HUES48 (cell line): ENCODE measurements at regions not wholly inside any gene's neighbourhood (a gene's known extent, or its start where the extent isn't known, plus 50 kb on each side); places are given as distances from the start of the nearest gene placed in this dataset.
"Not testable (repeated sequence)": the region's sequence is repeated elsewhere in the genome, so short reads cannot be mapped to it uniquely, and the experiment has no call there.

ENCODE experiments used
- H3K27ac ChIP-seq: one replicate; pipeline ENCODE4 v1.7.0; 2013; ENCODE audit warnings: low read depth, low read length, inconsistent platforms
- H3K27me3 ChIP-seq: 2 replicates; pipeline ENCODE4 v1.6.1; 2013; ENCODE audit warnings: mild to moderate bottlenecking, low read length; ENCODE audit not compliant: control insufficient read depth, insufficient read depth
- H3K36me3 ChIP-seq: 2 replicates; pipeline ENCODE4 v1.6.1; 2013; ENCODE audit warnings: low read length; ENCODE audit not compliant: control insufficient read depth, insufficient read depth
- H3K4me1 ChIP-seq: 2 replicates; pipeline ENCODE4 v1.6.1; 2013; ENCODE audit warnings: mild to moderate bottlenecking, low read length; ENCODE audit not compliant: control insufficient read depth, insufficient read depth
- H3K4me3 ChIP-seq: 2 replicates; pipeline ENCODE4 v1.5.1; 2013; ENCODE audit warnings: mild to moderate bottlenecking, low read depth, low read length
- H3K9ac ChIP-seq: 2 replicates; pipeline ENCODE4 v1.6.1; 2013; ENCODE audit warnings: mild to moderate bottlenecking, low read depth, low read length, moderate library complexity
- H3K9me3 ChIP-seq: 2 replicates; pipeline ENCODE4 v1.6.1; 2013; ENCODE audit warnings: low read length; ENCODE audit not compliant: control insufficient read depth, insufficient read depth

- H3K27ac ChIP-seq, H3K36me3 ChIP-seq, H3K4me3 ChIP-seq, H3K9me3 ChIP-seq, H3K4me1 ChIP-seq, H3K9ac ChIP-seq, H3K27me3 ChIP-seq: not testable (repeated sequence)
Measured at GRCh38 chr9:67635067-67635466, 223.7 kb upstream of the ANKRD20A1 start.

DNA sequence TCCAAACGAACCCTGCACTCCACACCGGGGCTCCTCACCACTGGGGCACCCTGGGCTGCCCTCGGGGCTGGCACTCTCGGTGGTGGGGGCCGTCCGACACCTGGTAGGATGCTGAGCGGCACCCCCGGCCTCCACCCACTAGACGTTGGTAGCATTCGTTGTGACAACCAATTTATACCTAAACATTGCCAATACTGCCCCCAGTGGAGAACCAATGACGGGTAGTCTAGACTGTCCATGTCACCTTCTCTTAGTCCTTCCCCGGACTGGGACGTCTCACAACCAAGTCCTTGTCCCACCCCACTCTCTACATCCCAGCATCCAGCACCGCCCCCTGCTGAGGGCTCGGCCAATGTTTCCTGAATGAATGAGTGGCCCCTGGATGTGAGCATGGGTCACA lies 246.8 kb upstream of the ANKRD20A1 start:
- H3K27ac ChIP-seq, H3K36me3 ChIP-seq, H3K27me3 ChIP-seq, H3K9ac ChIP-seq, H3K4me1 ChIP-seq, H3K4me3 ChIP-seq, H3K9me3 ChIP-seq: not testable (repeated sequence)

DNA sequence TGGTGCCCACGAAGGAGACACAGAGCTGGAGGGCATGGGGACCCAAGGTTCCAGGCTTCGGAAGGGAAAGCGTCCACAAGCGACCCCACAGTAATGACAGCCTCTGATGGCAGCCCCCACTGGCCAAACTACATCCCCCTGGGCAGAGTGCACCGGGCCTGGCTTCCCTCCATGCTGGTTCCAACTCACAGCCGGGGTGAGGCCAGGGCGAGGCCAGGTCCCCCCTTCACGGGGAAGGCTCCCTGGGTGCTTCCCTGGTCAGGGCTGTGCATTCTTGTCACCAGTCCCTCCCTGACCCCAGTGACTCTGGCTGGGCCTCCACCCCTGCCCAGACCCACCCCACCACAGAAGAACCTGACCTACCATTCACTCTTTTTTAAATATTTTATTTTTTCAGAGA lies 248.9 kb upstream of the ANKRD20A1 start:
- H3K27me3 ChIP-seq, H3K4me1 ChIP-seq, H3K4me3 ChIP-seq, H3K36me3 ChIP-seq, H3K9me3 ChIP-seq, H3K9ac ChIP-seq, H3K27ac ChIP-seq: not testable (repeated sequence)

DNA sequence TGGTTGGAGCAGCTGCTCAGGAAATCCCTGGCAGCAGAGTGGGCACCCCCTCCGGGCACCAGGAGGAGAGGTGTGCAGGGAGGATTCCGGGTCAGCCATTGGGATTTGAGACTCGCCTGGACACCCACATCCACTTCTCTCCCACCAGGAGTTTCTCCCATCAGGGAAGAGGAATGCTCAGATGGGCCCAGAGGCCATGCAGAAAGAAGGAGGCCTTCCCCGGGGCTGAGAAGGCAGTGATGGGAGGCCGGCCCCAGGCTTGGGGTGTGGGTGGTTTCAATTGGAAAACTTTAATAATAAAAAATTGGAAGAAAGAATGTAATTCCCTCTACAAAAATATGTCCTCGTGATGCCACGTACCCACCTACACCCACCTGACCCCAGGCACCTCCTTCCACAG lies 249.3 kb upstream of the ANKRD20A1 start:
- not testable (repeated sequence) for H3K4me3 ChIP-seq, H3K4me1 ChIP-seq, H3K9me3 ChIP-seq, H3K27me3 ChIP-seq, H3K9ac ChIP-seq, H3K36me3 ChIP-seq, H3K27ac ChIP-seq

GRCh38 chr9:67605113-67605512 lies 253.6 kb upstream of the ANKRD20A1 start:
- H3K9ac ChIP-seq, H3K27me3 ChIP-seq, H3K9me3 ChIP-seq, H3K4me3 ChIP-seq, H3K4me1 ChIP-seq, H3K36me3 ChIP-seq, H3K27ac ChIP-seq: not testable (repeated sequence)

DNA sequence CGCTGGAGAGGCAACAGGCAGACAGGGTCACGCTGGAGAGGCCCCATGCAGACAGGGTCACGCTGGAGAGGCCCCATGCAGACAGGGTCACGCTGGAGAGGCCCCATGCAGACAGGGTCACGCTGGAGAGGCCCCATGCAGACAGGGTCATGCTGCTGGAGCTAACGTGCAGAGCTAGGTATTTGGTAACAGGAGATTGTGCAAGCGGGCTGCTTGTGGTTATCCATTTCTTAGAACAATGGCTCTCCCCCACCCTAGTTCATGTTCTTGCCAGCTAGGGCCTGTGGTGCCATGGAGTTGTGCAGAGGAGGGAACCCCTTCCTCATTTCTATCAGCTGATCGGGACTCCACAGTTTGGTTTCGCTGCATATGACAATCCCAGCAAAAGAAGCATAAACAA lies 255.1 kb upstream of the ANKRD20A1 start:
- H3K9me3 ChIP-seq, H3K27ac ChIP-seq: not testable (repeated sequence)

DNA sequence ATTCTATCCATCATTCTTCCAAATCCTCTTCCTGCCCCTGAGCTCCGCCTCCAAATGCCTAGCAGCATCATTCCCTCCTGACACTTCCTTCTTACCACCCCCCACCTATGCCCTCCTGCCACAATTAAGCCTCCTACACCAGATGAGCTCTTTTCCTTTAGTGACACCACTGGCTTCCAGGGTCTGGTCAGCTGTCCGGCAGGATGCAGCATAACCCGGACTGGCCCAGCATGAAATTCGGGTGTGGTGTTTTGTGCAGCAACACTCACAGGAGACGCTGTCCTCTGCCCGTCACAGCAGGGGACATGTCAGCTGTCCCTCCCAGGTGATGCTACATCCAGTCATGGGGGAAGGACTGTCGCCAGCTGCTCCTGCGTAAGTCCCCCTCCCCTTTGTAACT lies 266.3 kb upstream of the ANKRD20A1 start:
- not testable (repeated sequence) for H3K9me3 ChIP-seq, H3K27ac ChIP-seq, H3K9ac ChIP-seq, H3K4me3 ChIP-seq, H3K36me3 ChIP-seq, H3K27me3 ChIP-seq, H3K4me1 ChIP-seq

More for the DNA sequence above, 255.1 kb upstream of the ANKRD20A1 start:
- H3K27me3 ChIP-seq, H3K4me1 ChIP-seq, H3K4me3 ChIP-seq, H3K36me3 ChIP-seq, H3K9ac ChIP-seq: not testable (repeated sequence)

- H3K27me3 ChIP-seq, H3K27ac ChIP-seq, H3K36me3 ChIP-seq, H3K9me3 ChIP-seq, H3K9ac ChIP-seq, H3K4me1 ChIP-seq, H3K4me3 ChIP-seq: not testable (repeated sequence)
Measured at GRCh38 chr9:67555874-67556273, 302.9 kb upstream of the ANKRD20A1 start.

DNA sequence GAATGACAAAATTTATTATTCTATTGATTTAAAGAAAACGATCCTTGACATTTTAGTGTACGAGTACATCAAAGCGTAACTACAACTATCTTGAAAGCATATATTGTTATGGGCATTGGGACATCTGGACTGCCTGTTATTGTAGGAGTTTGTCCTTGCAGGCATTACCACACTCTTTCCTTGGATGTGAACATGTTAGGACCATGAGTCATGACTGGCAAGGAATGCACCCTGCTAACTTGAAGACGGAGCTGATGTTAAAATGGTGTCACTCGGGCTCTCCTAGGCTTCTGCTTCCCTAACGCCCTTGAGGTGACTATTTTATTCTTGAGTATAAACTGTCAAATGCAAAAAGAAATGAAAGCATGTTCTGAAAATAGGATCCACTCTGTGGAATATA lies 308.7 kb upstream of the ANKRD20A1 start:
- H3K36me3 ChIP-seq, H3K4me3 ChIP-seq, H3K27ac ChIP-seq, H3K9ac ChIP-seq, H3K4me1 ChIP-seq, H3K27me3 ChIP-seq, H3K9me3 ChIP-seq: not testable (repeated sequence)

GRCh38 chr9:67529834-67530233 lies 328.9 kb upstream of the ANKRD20A1 start:
- H3K27ac ChIP-seq, H3K4me3 ChIP-seq, H3K9ac ChIP-seq, H3K36me3 ChIP-seq, H3K4me1 ChIP-seq, H3K9me3 ChIP-seq, H3K27me3 ChIP-seq: not testable (repeated sequence)

- not testable (repeated sequence) for H3K27ac ChIP-seq, H3K9ac ChIP-seq, H3K4me1 ChIP-seq, H3K4me3 ChIP-seq, H3K36me3 ChIP-seq, H3K9me3 ChIP-seq, H3K27me3 ChIP-seq
Measured at GRCh38 chr9:67516938-67517337, 341.8 kb upstream of the ANKRD20A1 start.

- H3K9ac ChIP-seq, H3K4me3 ChIP-seq, H3K27me3 ChIP-seq, H3K9me3 ChIP-seq, H3K36me3 ChIP-seq, H3K4me1 ChIP-seq, H3K27ac ChIP-seq: not testable (repeated sequence)
Measured at GRCh38 chr9:67514587-67514986, 344.1 kb upstream of the ANKRD20A1 start.
